Heart left ventricle (tissue), 13 donors: ENCODE measurements at regions not wholly inside any gene's neighbourhood (a gene's known extent, or its start where the extent isn't known, plus 50 kb on each side); places are given as distances from the start of the nearest gene placed in this dataset.

Experiments used
- POLR2A ChIP-seq, 2 donors: fragments of 450-650 bp; IDR thresholded peaks; one replicate each; pipeline ENCODE4 v1.6.1; 2017; ENCODE audit warnings: antibody characterized with exemption in 2 of 2, mild to moderate bottlenecking in 2 of 2, moderate library complexity in 2 of 2
- TF ChIP-seq, protein P1 (sequence below), 12 donors: fragments of 200-600 bp; sonication (generic) in 4 of 12; IDR thresholded peaks; one replicate each; pipeline versions ENCODE4 v1.5.0 to v1.8.0; 2018 to 2022; ENCODE audit warnings: antibody characterized with exemption in 12 of 12, mild to moderate bottlenecking in 5 of 12
- donor health status: ischemic (EF 13 %, LVEDD 7.1; RV severe dilation, severe dysfunction).
- donor health status: DM: no; HTN: yes; CAD: no.
- donor health status: DM: no; HTN: no; CAD: no.
- donor health status: ischemic (EF 25% LVEDD 6.9; RV normal size, moderate dysfunction).
- donor health status: ischemic (EF 25% LVEDD 5.7; RV mildly dilated, moderate dysfunction).
- donor health status: ischemic (EF 35%, LVEDD 5.7; RV mildly dilated, moderate dysfunction).
- donor health status: nonischemic (EF 11% LVEDD 7.7; RV severe dilation, severe dysfunction).
- donor health status: DM: yes; HTN: yes; CAD: no.
- donor health status: PGD.
- donor health status: ischemic (EF 29% LVEDD 5.4; RV normal size, mild dysfunction).
- donor health status: nonischemic (EF 23%, LVEDD 6.1; RV moderate dilation, normal function).

DNA sequence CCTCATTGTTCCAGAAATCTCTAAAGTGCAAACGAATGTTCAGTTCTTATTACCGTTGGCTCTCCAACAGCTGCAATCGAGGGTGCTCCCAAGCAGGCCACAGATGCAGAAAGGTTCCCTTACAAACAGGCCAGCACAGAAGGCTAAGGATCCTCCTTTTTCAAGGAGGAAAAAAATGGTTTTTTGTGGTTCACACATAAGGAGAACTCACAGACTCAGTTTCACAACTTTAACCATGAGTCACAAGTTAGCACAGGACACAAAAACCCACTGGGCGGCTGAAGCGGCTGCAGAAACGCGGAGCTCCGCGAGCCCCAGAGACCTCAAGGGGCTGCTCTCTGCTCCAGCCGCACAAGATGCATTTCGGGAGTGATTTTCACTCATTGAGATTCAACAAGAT lies 98.2 kb upstream of the PRR5 start:
- TF ChIP-seq, protein P1, sequence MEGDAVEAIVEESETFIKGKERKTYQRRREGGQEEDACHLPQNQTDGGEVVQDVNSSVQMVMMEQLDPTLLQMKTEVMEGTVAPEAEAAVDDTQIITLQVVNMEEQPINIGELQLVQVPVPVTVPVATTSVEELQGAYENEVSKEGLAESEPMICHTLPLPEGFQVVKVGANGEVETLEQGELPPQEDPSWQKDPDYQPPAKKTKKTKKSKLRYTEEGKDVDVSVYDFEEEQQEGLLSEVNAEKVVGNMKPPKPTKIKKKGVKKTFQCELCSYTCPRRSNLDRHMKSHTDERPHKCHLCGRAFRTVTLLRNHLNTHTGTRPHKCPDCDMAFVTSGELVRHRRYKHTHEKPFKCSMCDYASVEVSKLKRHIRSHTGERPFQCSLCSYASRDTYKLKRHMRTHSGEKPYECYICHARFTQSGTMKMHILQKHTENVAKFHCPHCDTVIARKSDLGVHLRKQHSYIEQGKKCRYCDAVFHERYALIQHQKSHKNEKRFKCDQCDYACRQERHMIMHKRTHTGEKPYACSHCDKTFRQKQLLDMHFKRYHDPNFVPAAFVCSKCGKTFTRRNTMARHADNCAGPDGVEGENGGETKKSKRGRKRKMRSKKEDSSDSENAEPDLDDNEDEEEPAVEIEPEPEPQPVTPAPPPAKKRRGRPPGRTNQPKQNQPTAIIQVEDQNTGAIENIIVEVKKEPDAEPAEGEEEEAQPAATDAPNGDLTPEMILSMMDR (IDR thresholded peaks at IDR 0.05): no peak
- no peak for TF ChIP-seq POLR2A (IDR thresholded peaks at IDR 0.05)
